ENCODE measurements at regions not wholly inside any gene's neighbourhood (a gene's known extent, or its start where the extent isn't known, plus 50 kb on each side); places are given as distances from the start of the nearest gene placed in this dataset.

- TF ChIP-seq THAP9 (CRISPR knock-in tag; IDR thresholded peaks at IDR 0.05; ENCODE audit: borderline replicate concordance) (no peak), ZBTB39 (CRISPR knock-in tag; IDR thresholded peaks at IDR 0.05) (no peak), ZNF691 (CRISPR knock-in tag; IDR thresholded peaks at IDR 0.05; ENCODE audit: borderline replicate concordance, low read depth) (0 out of 2 replicates have a peak, but pooled peaks have one; percentile 6), ZNF234 (CRISPR knock-in tag; conservative IDR thresholded peaks at IDR 0.05) (no peak), KAT2B (IDR thresholded peaks at IDR 0.05; ENCODE audit: borderline replicate concordance, low read depth, low read length) (no peak), HBP1 (CRISPR knock-in tag; IDR thresholded peaks at IDR 0.05; ENCODE audit: low read depth) (no peak), KLF12 (CRISPR knock-in tag; IDR thresholded peaks at IDR 0.05; ENCODE audit: borderline replicate concordance) (no peak), ZNF781 (CRISPR knock-in tag; IDR thresholded peaks at IDR 0.05; ENCODE audit: borderline replicate concordance, not compliant biosample characterization) (no peak), KAT8 (CRISPR knock-in tag; IDR thresholded peaks at IDR 0.05) (no peak), KLF15 (CRISPR knock-in tag; IDR thresholded peaks at IDR 0.05; ENCODE audit: borderline replicate concordance) (no peak), ZFP91 (CRISPR knock-in tag; IDR thresholded peaks at IDR 0.05; ENCODE audit: borderline replicate concordance) (peak; percentile 48; the same call in 1 of the 2 replicates), ZFP37 (CRISPR knock-in tag; IDR thresholded peaks at IDR 0.05; ENCODE audit: borderline replicate concordance) (no peak), HNF1A (IDR thresholded peaks at IDR 0.05; ENCODE audit: low read depth) (no peak), HNF1A (CRISPR knock-in tag; IDR thresholded peaks at IDR 0.05; ENCODE audit: borderline replicate concordance) (no peak)
These were observed 198.3 kb downstream of the GLI2 start (continued) for GRCh38 chr2:120933693-120934573.

Measured in HepG2 (cell line).